Tibial nerve (tissue), 4 donors: ENCODE measurements at regions not wholly inside any gene's neighbourhood (a gene's known extent, or its start where the extent isn't known, plus 50 kb on each side); places are given as distances from the start of the nearest gene placed in this dataset.

Experiments
- EP300 ChIP-seq, 2 donors: sonication (generic); formaldehyde crosslinking; IDR thresholded peaks; one replicate each; pipeline ENCODE4 v1.6.1; 2017; ENCODE audit warnings: antibody characterized with exemption in 2 of 2, mild to moderate bottlenecking in 1 of 2
- POLR2A ChIP-seq, 2 donors: fragments of 450-650 bp; IDR thresholded peaks; one replicate each; pipeline ENCODE4 v1.6.1; 2017; ENCODE audit warnings: antibody characterized with exemption in 2 of 2, mild to moderate bottlenecking in 2 of 2, moderate library complexity in 2 of 2
- TF ChIP-seq, protein P1 (sequence below), 5 experiments: fragments of 200-600 bp in 3 of 5; fragments of 450-650 bp in 2 of 5; sonication (generic) in 3 of 5; IDR thresholded peaks; one replicate each; pipeline ENCODE4 v1.5.1; 2016 to 2019; ENCODE audit warnings: antibody characterized with exemption in 5 of 5, mild to moderate bottlenecking in 3 of 5, moderate library complexity in 2 of 5

DNA sequence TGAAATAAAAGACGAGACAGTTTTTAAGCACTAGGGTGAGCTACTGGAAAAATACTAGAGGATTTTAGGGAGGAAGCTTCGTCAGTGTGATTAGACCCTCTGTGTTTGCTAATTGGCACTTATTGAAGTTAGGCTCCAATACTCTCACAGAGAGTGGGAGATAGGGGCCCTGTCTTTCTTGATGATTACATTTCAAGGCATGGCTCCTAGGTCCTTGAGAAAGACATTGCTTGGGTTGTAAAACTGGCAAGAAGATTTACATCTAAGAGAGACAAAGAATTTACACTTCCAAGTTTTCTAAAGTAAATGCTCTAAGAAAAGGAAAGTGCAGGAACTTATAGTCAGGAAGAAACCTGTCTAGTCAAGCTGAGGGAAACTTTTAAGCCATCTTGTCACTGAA, 183.2 kb downstream of the C12orf50 start:
- TF ChIP-seq, protein P1, sequence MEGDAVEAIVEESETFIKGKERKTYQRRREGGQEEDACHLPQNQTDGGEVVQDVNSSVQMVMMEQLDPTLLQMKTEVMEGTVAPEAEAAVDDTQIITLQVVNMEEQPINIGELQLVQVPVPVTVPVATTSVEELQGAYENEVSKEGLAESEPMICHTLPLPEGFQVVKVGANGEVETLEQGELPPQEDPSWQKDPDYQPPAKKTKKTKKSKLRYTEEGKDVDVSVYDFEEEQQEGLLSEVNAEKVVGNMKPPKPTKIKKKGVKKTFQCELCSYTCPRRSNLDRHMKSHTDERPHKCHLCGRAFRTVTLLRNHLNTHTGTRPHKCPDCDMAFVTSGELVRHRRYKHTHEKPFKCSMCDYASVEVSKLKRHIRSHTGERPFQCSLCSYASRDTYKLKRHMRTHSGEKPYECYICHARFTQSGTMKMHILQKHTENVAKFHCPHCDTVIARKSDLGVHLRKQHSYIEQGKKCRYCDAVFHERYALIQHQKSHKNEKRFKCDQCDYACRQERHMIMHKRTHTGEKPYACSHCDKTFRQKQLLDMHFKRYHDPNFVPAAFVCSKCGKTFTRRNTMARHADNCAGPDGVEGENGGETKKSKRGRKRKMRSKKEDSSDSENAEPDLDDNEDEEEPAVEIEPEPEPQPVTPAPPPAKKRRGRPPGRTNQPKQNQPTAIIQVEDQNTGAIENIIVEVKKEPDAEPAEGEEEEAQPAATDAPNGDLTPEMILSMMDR (IDR thresholded peaks at IDR 0.05): no peak
- TF ChIP-seq POLR2A (IDR thresholded peaks at IDR 0.05) (no peak), EP300 (IDR thresholded peaks at IDR 0.05) (no peak)
